ENCODE measurements at regions not wholly inside any gene's neighbourhood (a gene's known extent, or its start where the extent isn't known, plus 50 kb on each side); places are given as distances from the start of the nearest gene placed in this dataset.

DNA sequence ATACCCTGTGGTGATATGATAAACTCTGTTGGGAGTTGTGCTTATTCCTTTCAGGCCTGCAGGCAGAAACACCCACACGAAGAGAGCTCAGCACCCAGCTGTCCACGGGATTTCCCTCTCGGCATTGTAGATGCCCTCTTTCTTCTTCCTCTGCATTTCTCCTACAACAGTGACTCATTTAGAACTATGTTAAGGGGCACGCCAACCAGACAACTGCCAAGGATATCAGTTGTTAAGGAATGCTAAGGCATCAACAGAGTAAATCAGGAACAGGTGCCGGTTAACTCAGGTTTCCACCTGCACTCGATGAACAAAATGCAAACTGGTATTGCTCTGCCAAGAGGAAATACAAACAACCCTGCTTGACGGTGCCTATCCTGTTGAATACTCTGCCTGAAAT lies 270.0 kb upstream of the PEX5L start:
- Histone ChIP-seq H3K9me3 (peaks cover 0 to 3% of the 10 kb centered on the region in 2 donors), H3K4me1 (no peaks in the 10 kb centered on the region), H3K27ac (no peak overlapping the region), H3K36me3 (no peaks in the 10 kb centered on the region), H3K4me3 (no peak overlapping the region), H3K27me3 (no peaks in the 10 kb centered on the region)
- in situ Hi-C loops (cut with MboI; ENCODE audit: low pct_ligation_motif_present in 1 of 4, low pct_unique_long_range_greater_than_20kb in 1 of 4, low sequenced_read_pairs in 3 of 4) (no loop called here), intact Hi-C loops (cut with DNase I; ENCODE audit: low total_unique reads) (no loop called here)
- no peak for TF ChIP-seq POLR2AphosphoS5 (IDR thresholded peaks at IDR 0.05)
- TF ChIP-seq POLR2A (IDR thresholded peaks at IDR 0.05): no peak
- TF ChIP-seq, protein P1, sequence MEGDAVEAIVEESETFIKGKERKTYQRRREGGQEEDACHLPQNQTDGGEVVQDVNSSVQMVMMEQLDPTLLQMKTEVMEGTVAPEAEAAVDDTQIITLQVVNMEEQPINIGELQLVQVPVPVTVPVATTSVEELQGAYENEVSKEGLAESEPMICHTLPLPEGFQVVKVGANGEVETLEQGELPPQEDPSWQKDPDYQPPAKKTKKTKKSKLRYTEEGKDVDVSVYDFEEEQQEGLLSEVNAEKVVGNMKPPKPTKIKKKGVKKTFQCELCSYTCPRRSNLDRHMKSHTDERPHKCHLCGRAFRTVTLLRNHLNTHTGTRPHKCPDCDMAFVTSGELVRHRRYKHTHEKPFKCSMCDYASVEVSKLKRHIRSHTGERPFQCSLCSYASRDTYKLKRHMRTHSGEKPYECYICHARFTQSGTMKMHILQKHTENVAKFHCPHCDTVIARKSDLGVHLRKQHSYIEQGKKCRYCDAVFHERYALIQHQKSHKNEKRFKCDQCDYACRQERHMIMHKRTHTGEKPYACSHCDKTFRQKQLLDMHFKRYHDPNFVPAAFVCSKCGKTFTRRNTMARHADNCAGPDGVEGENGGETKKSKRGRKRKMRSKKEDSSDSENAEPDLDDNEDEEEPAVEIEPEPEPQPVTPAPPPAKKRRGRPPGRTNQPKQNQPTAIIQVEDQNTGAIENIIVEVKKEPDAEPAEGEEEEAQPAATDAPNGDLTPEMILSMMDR (IDR thresholded peaks at IDR 0.05): no peak
- TF ChIP-seq EP300 (IDR thresholded peaks at IDR 0.05; ENCODE audit: low read depth): no peak
- DNase-seq: no peak
- WGBS, 2 donors (ENCODE audit: low coverage in 1 of 2): 71 to 74% methylated on average over 7 of the region's 7 CpGs

DNA sequence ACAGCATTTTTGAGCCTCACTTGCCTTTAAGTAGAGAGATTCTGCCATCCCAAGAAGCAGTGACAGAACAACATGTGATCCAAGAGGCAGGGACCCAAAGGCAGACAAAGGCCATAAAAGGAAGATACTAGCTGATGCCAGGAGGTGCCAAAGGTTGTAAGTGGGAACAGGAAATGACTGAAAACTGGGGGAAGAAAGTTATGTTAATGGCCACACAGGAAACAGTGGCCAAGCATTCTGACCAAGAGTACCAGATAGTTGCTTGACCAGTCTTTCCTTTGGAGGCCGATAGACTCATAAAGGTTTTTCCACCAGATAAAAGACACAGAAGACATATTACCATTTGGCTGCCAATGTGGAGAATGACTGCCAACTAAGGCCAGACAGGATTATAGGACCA lies 274.5 kb upstream of the PEX5L start:
- H3K4me1 ChIP-seq: no peaks in the 10 kb centered on the region
- no peak for DNase-seq
- 46% methylated on average over 1 of the region's 1 CpG; no CpG with 5 or more reads in 1 of the 2 donors for WGBS, 2 donors (ENCODE audit: low coverage in 1 of 2)
- TF ChIP-seq POLR2AphosphoS5 (IDR thresholded peaks at IDR 0.05): no peak
- no peak for TF ChIP-seq POLR2A (IDR thresholded peaks at IDR 0.05)
- TF ChIP-seq EP300 (IDR thresholded peaks at IDR 0.05; ENCODE audit: low read depth): no peak
- TF ChIP-seq, protein P1 (IDR thresholded peaks at IDR 0.05): no peak
- H3K27ac ChIP-seq: no peak overlapping the region
- in situ Hi-C loops (cut with MboI; ENCODE audit: low pct_ligation_motif_present in 1 of 4, low pct_unique_long_range_greater_than_20kb in 1 of 4, low sequenced_read_pairs in 3 of 4) (no loop called here), intact Hi-C loops (cut with DNase I; ENCODE audit: low total_unique reads) (no loop called here)
- H3K36me3 ChIP-seq: no peaks in the 10 kb centered on the region
- H3K9me3 ChIP-seq: peaks cover 0 to 3% of the 10 kb centered on the region in 2 donors
- H3K27me3 ChIP-seq: no peaks in the 10 kb centered on the region
- no peak overlapping the region for H3K4me3 ChIP-seq

DNA sequence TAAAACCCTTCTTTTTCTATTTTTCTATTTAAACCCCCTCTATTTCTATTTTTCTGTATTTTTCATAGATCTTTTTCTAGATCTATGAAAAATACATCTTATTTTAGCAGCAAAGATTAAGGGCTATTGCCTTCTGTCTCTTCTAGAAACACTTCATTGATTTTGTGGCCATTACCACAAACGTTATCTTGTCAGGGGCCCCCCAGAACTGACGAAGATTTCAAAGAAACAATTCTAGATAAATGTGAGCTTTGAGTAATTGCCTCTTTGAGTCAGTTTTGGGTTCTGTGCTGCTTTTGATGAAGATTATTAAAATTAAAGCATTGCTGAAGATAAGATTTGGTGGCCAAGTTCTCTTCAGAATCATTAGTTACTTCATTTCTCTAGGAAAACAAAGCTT lies 279.6 kb upstream of the PEX5L start:
- 43% methylated on average over 2 of the region's 2 CpGs; no CpG with 5 or more reads in 1 of the 2 donors for whole genome bisulfite sequencing, 2 donors (ENCODE audit: low coverage in 1 of 2)
- Histone ChIP-seq H3K4me3 (no peak overlapping the region), H3K9me3 (no peaks in the 10 kb centered on the region), H3K27ac (no peak overlapping the region), H3K4me1 (no peaks in the 10 kb centered on the region), H3K27me3 (no peaks in the 10 kb centered on the region), H3K36me3 (no peaks in the 10 kb centered on the region)
- DNase-seq: no peak
- intact Hi-C loops (cut with DNase I; ENCODE audit: low total_unique reads): no loop called here
- in situ Hi-C loops (cut with MboI; ENCODE audit: low pct_ligation_motif_present in 1 of 4, low pct_unique_long_range_greater_than_20kb in 1 of 4, low sequenced_read_pairs in 3 of 4): no loop called here
- TF ChIP-seq, protein P1 (IDR thresholded peaks at IDR 0.05): no peak
- no peak for TF ChIP-seq EP300 (IDR thresholded peaks at IDR 0.05; ENCODE audit: low read depth)
- no peak for TF ChIP-seq POLR2A (IDR thresholded peaks at IDR 0.05)
- TF ChIP-seq POLR2AphosphoS5 (IDR thresholded peaks at IDR 0.05): no peak

DNA sequence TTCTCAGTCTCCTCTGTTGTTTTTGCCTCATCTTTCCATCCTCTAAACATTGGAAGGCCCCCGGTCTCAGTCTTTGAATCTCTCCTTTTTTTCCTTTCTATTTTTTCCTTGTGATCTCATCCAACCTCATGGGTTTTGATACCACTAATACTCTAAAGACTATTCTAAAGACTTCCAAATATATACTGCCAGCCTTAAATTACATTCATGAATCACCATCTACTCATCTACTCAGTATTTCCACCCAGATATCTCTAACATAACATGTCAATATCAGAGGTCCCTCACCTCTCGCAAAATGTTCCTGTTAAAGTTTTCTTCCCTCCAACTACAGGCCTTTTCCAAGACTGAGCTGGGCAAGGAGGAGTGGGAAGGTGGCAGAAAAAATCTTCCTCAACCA lies 282.5 kb upstream of the TTC14 start:
- Histone ChIP-seq H3K4me3 (no peak overlapping the region), H3K36me3 (no peaks in the 10 kb centered on the region), H3K27ac (no peak overlapping the region), H3K9me3 (no peaks in the 10 kb centered on the region), H3K4me1 (no peaks in the 10 kb centered on the region), H3K27me3 (no peaks in the 10 kb centered on the region)
- WGBS, 2 donors (ENCODE audit: low coverage in 1 of 2): 85 to 88% methylated on average over 2 of the region's 2 CpGs
- intact Hi-C loops (cut with DNase I; ENCODE audit: low total_unique reads): no loop called here
- TF ChIP-seq POLR2AphosphoS5 (IDR thresholded peaks at IDR 0.05) (no peak), EP300 (IDR thresholded peaks at IDR 0.05; ENCODE audit: low read depth) (no peak), POLR2A (IDR thresholded peaks at IDR 0.05) (no peak)
- TF ChIP-seq, protein P1 (IDR thresholded peaks at IDR 0.05): no peak
- no peak for DNase-seq
- in situ Hi-C loops (cut with MboI; ENCODE audit: low pct_ligation_motif_present in 1 of 4, low pct_unique_long_range_greater_than_20kb in 1 of 4, low sequenced_read_pairs in 3 of 4): no loop called here
